ENCODE measurements at regions not wholly inside any gene's neighbourhood (a gene's known extent, or its start where the extent isn't known, plus 50 kb on each side); places are given as distances from the start of the nearest gene placed in this dataset.
"Not testable (repeated sequence)": the region's sequence is repeated elsewhere in the genome, so short reads cannot be mapped to it uniquely, and the experiment has no call there.

- ATAC-seq, result no peak
- ChIA-PET POLR2A (no interaction called here), CTCF (no interaction called here)
- H3K4me3 Mint-ChIP-seq, result no peak overlapping the region
- intact Hi-C loops (cut with micrococcal nuclease), result no loop called here
- Histone ChIP-seq H3K4me3 (ENCODE audit: low read length) (no peak overlapping the region), H3K27ac (ENCODE audit: low read depth, low read length) (no peak overlapping the region), H3K36me3 (ENCODE audit: control insufficient read depth in 2 of 3, insufficient read depth in 3 of 3, low read length in 3 of 3) (no peaks in the 10 kb centered on the region), H3K27me3 (ENCODE audit: control insufficient read depth in 2 of 2, insufficient read depth in 2 of 2, low read length in 2 of 2) (no peaks in the 10 kb centered on the region), H3K4me1 (ENCODE audit: control insufficient read depth in 2 of 2, insufficient read depth in 2 of 2, low read length in 2 of 2) (no peaks in the 10 kb centered on the region), H3K9me3 (ENCODE audit: control insufficient read depth in 2 of 3, low read length in 3 of 3) (peaks cover 0 to 4% (median 0%) of the 10 kb centered on the region in 3 experiments)
- DNase-seq, result no peak
- no peak overlapping the region for H3K27ac Mint-ChIP-seq
- H3K4me1 Mint-ChIP-seq, result no peaks in the 10 kb centered on the region
- H3K36me3 Mint-ChIP-seq, result no peaks in the 10 kb centered on the region
- H3K9me3 Mint-ChIP-seq, result peaks cover 0 to 19% (median 13%) of the 10 kb centered on the region in 11 donors
- H3K27me3 Mint-ChIP-seq, result no peaks in the 10 kb centered on the region
Measured at GRCh38 chr17:22278302-22279275, 586.3 kb downstream of the KCNJ18 start.

- Histone ChIP-seq H3K36me3 (ENCODE audit: control insufficient read depth in 2 of 3, insufficient read depth in 3 of 3, low read length in 3 of 3) (no peaks in the 10 kb centered on the region), H3K27ac (ENCODE audit: low read depth, low read length) (no peak overlapping the region), H3K4me3 (ENCODE audit: low read length) (no peak overlapping the region), H3K9me3 (ENCODE audit: control insufficient read depth in 2 of 3, low read length in 3 of 3) (no peaks in the 10 kb centered on the region), H3K27me3 (ENCODE audit: control insufficient read depth in 2 of 2, insufficient read depth in 2 of 2, low read length in 2 of 2) (no peaks in the 10 kb centered on the region), H3K4me1 (ENCODE audit: control insufficient read depth in 2 of 2, insufficient read depth in 2 of 2, low read length in 2 of 2) (no peaks in the 10 kb centered on the region)
- Mint-ChIP-seq H3K4me3 (no peak overlapping the region), H3K36me3 (no peaks in the 10 kb centered on the region), H3K27ac (no peak overlapping the region), H3K4me1 (no peaks in the 10 kb centered on the region), H3K27me3 (no peaks in the 10 kb centered on the region), H3K9me3 (peaks cover 0 to 9% (median 4%) of the 10 kb centered on the region in 11 donors)
- DNase-seq (no peak), ATAC-seq (no peak)
- intact Hi-C loops (cut with micrococcal nuclease), result no loop called here
- ChIA-PET CTCF (no interaction called here), POLR2A (no interaction called here)
Measured at GRCh38 chr17:22286337-22287041, 594.2 kb downstream of the KCNJ18 start.

- POLR2A ChIA-PET; H3K4me3 ChIP-seq (ENCODE audit: low read length); H3K27ac ChIP-seq (ENCODE audit: low read depth, low read length); H3K4me1 ChIP-seq (ENCODE audit: control insufficient read depth in 2 of 2, insufficient read depth in 2 of 2, low read length in 2 of 2); H3K27ac Mint-ChIP-seq; H3K36me3 ChIP-seq (ENCODE audit: control insufficient read depth in 2 of 3, insufficient read depth in 3 of 3, low read length in 3 of 3); H3K36me3 Mint-ChIP-seq; H3K4me1 Mint-ChIP-seq; intact Hi-C loops (cut with micrococcal nuclease); H3K27me3 ChIP-seq (ENCODE audit: control insufficient read depth in 2 of 2, insufficient read depth in 2 of 2, low read length in 2 of 2); H3K4me3 Mint-ChIP-seq; DNase-seq; CTCF ChIA-PET; H3K27me3 Mint-ChIP-seq: not testable (repeated sequence)
- peaks cover 6 to 29% (median 12%) of the 10 kb centered on the region in 11 donors for H3K9me3 Mint-ChIP-seq
- peak; percentile 63 for ATAC-seq
- H3K9me3 ChIP-seq (ENCODE audit: control insufficient read depth in 2 of 3, low read length in 3 of 3), result peaks cover 0 to 10% (median 0%) of the 10 kb centered on the region in 3 experiments
Measured at GRCh38 chr17:22298484-22298951, 606.2 kb downstream of the KCNJ18 start.

- peaks cover 0 to 10% (median 0%) of the 10 kb centered on the region in 3 experiments for H3K9me3 ChIP-seq (ENCODE audit: control insufficient read depth in 2 of 3, low read length in 3 of 3)
Measured at GRCh38 chr17:22300177-22300576, 607.9 kb downstream of the KCNJ18 start.

GRCh38 chr17:22300731-22301352 is 608.5 kb downstream of the KCNJ18 start:
- Histone ChIP-seq H3K27ac (ENCODE audit: low read depth, low read length) (no peak overlapping the region), H3K36me3 (ENCODE audit: control insufficient read depth in 2 of 3, insufficient read depth in 3 of 3, low read length in 3 of 3) (no peaks in the 10 kb centered on the region), H3K4me1 (ENCODE audit: control insufficient read depth in 2 of 2, insufficient read depth in 2 of 2, low read length in 2 of 2) (no peaks in the 10 kb centered on the region), H3K27me3 (ENCODE audit: control insufficient read depth in 2 of 2, insufficient read depth in 2 of 2, low read length in 2 of 2) (no peaks in the 10 kb centered on the region), H3K9me3 (ENCODE audit: control insufficient read depth in 2 of 3, low read length in 3 of 3) (peaks cover 0 to 10% (median 0%) of the 10 kb centered on the region in 3 experiments), H3K4me3 (ENCODE audit: low read length) (no peak overlapping the region)
- peaks cover 0 to 9% (median 3%) of the 10 kb centered on the region in 5 donors for H3K36me3 Mint-ChIP-seq
- peaks cover 8 to 43% (median 22%) of the 10 kb centered on the region in 11 donors for H3K9me3 Mint-ChIP-seq
- no peaks in the 10 kb centered on the region for H3K27me3 Mint-ChIP-seq
- ATAC-seq (no peak), DNase-seq (no peak)
- H3K4me3 Mint-ChIP-seq, result no peak overlapping the region
- H3K4me1 Mint-ChIP-seq, result no peaks in the 10 kb centered on the region
- no peak overlapping the region for H3K27ac Mint-ChIP-seq
- ChIA-PET POLR2A (no interaction called here), CTCF (no interaction called here)
- intact Hi-C loops (cut with micrococcal nuclease), result no loop called here

More at GRCh38 chr17:22300177-22300576, 607.9 kb downstream of the KCNJ18 start:
- H3K9me3 Mint-ChIP-seq, result peaks cover 6 to 38% (median 19%) of the 10 kb centered on the region in 11 donors
- intact Hi-C loops (cut with micrococcal nuclease), result no loop called here
- H3K4me1 ChIP-seq (ENCODE audit: control insufficient read depth in 2 of 2, insufficient read depth in 2 of 2, low read length in 2 of 2), result no peaks in the 10 kb centered on the region
- no peak for ATAC-seq
- CTCF ChIA-PET, result no interaction called here
- H3K4me3 ChIP-seq (ENCODE audit: low read length), result no peak overlapping the region
- H3K36me3 Mint-ChIP-seq, result peaks cover 0 to 4% (median 0%) of the 10 kb centered on the region in 5 donors
- no peaks in the 10 kb centered on the region for H3K27me3 ChIP-seq (ENCODE audit: control insufficient read depth in 2 of 2, insufficient read depth in 2 of 2, low read length in 2 of 2)
- H3K4me3 Mint-ChIP-seq, result no peak overlapping the region
- no peaks in the 10 kb centered on the region for H3K4me1 Mint-ChIP-seq
- no peaks in the 10 kb centered on the region for H3K36me3 ChIP-seq (ENCODE audit: control insufficient read depth in 2 of 3, insufficient read depth in 3 of 3, low read length in 3 of 3)
- no peaks in the 10 kb centered on the region for H3K27me3 Mint-ChIP-seq
- POLR2A ChIA-PET, result no interaction called here
- H3K27ac ChIP-seq (ENCODE audit: low read depth, low read length), result no peak overlapping the region
- DNase-seq, result no peak
- H3K27ac Mint-ChIP-seq, result no peak overlapping the region

- Mint-ChIP-seq H3K9me3 (peaks cover 8 to 42% (median 24%) of the 10 kb centered on the region in 11 donors), H3K27ac (no peak overlapping the region), H3K4me3 (no peak overlapping the region), H3K4me1 (no peaks in the 10 kb centered on the region), H3K36me3 (peaks cover 0 to 9% (median 3%) of the 10 kb centered on the region in 5 donors), H3K27me3 (no peaks in the 10 kb centered on the region)
- H3K36me3 ChIP-seq (ENCODE audit: control insufficient read depth in 2 of 3, insufficient read depth in 3 of 3, low read length in 3 of 3), result no peaks in the 10 kb centered on the region
- no peak overlapping the region for H3K4me3 ChIP-seq (ENCODE audit: low read length)
- H3K27me3 ChIP-seq (ENCODE audit: control insufficient read depth in 2 of 2, insufficient read depth in 2 of 2, low read length in 2 of 2), result no peaks in the 10 kb centered on the region
- ChIA-PET POLR2A (no interaction called here), CTCF (no interaction called here)
- intact Hi-C loops (cut with micrococcal nuclease), result no loop called here
- H3K27ac ChIP-seq (ENCODE audit: low read depth, low read length), result no peak overlapping the region
- no peaks in the 10 kb centered on the region for H3K4me1 ChIP-seq (ENCODE audit: control insufficient read depth in 2 of 2, insufficient read depth in 2 of 2, low read length in 2 of 2)
- peaks cover 0 to 10% (median 0%) of the 10 kb centered on the region in 3 experiments for H3K9me3 ChIP-seq (ENCODE audit: control insufficient read depth in 2 of 3, low read length in 3 of 3)
- DNase-seq (no peak), ATAC-seq (no peak)
Measured at GRCh38 chr17:22301353-22301745, 609.0 kb downstream of the KCNJ18 start.
